A673 (cell line): ENCODE measurements at regions not wholly inside any gene's neighbourhood (a gene's known extent, or its start where the extent isn't known, plus 50 kb on each side); places are given as distances from the start of the nearest gene placed in this dataset.

ENCODE experiments used
- BruUV-seq: library from RNA; stranded (reverse); fragments of 400-500 nt; replicated peaks from 2 replicates; lab custom pipeline; 2021; lab: Mats Ljungman, UMichigan
- CTCF ChIA-PET: fragments of 300-600 bp; sonication (Branson Sonifier 250); formaldehyde crosslinking; loops from one replicate; lab custom pipeline; 2022; ENCODE audit warnings: antibody characterized with exemption; lab: Charles Lee
- POLR2A ChIA-PET: fragments of 300-600 bp; sonication (Branson Sonifier 250); formaldehyde crosslinking; loops from one replicate; lab custom pipeline; 2022; ENCODE audit warnings: antibody characterized with exemption; ENCODE audit not compliant: low non-redundant PET; lab: Charles Lee
- DNase-seq: peaks from one replicate; pipeline ENCODE4 v3.0.0-alpha.2; 2015; ENCODE audit warnings: low spot score
- H3K27ac ChIP-seq: fragments of 200-600 bp; sonication (generic); 2 replicates; pipeline ENCODE4 v1.5.1; 2016; ENCODE audit warnings: mixed run types, low read depth, mild to moderate bottlenecking, mixed read lengths, antibody characterized with exemption, low read length; ENCODE audit not compliant: poor library complexity, severe bottlenecking
- H3K27me3 ChIP-seq: fragments of 200-600 bp; sonication (generic); replicated peaks from 2 replicates; pipeline ENCODE4 v1.6.1; 2017; ENCODE audit warnings: mixed run types, low read depth, mild to moderate bottlenecking, mixed read lengths, antibody characterized with exemption, low read length; ENCODE audit not compliant: insufficient read depth, poor library complexity
- H3K36me3 ChIP-seq: fragments of 200-600 bp; sonication (generic); 2 replicates; pipeline ENCODE4 v1.6.1; 2016; ENCODE audit warnings: mixed run types, mild to moderate bottlenecking, mixed read lengths, antibody characterized with exemption, low read length; ENCODE audit not compliant: insufficient read depth, poor library complexity, severe bottlenecking
- H3K4me1 ChIP-seq: fragments of 200-600 bp; sonication (generic); 2 replicates; pipeline ENCODE4 v1.6.1; 2017; ENCODE audit warnings: mixed run types, mild to moderate bottlenecking, mixed read lengths, antibody characterized with exemption, low read length; ENCODE audit not compliant: insufficient read depth, poor library complexity, severe bottlenecking
- H3K4me3 ChIP-seq: fragments of 200-600 bp; sonication (generic); 2 replicates; pipeline ENCODE4 v1.5.1; 2016; ENCODE audit warnings: low read depth, mixed run types, mild to moderate bottlenecking, mixed read lengths, low read length; ENCODE audit not compliant: poor library complexity, severe bottlenecking
- H3K9me3 ChIP-seq: fragments of 200-600 bp; sonication (generic); 2 replicates; pipeline ENCODE4 v1.6.1; 2016; ENCODE audit warnings: mixed run types, low read depth, mild to moderate bottlenecking, mixed read lengths, antibody characterized with exemption, low read length; ENCODE audit not compliant: poor library complexity, severe bottlenecking
- CTCF ChIP-seq: fragments of 300-800, 200-600 bp; sonication (generic); conservative IDR thresholded peaks from 2 replicates; pipeline ENCODE4 v1.5.1; 2017; ENCODE audit warnings: low read depth, mild to moderate bottlenecking, antibody characterized with exemption, low read length, moderate library complexity, mixed read lengths
- EZH2 ChIP-seq: fragments of 200-600 bp; sonication (generic); IDR thresholded peaks from 2 replicates; pipeline ENCODE4 v1.6.1; 2017; ENCODE audit warnings: borderline replicate concordance, low read depth, mild to moderate bottlenecking, mixed read lengths, antibody characterized with exemption, low read length; ENCODE audit not compliant: poor library complexity, severe bottlenecking
- intact Hi-C: fragments of 100-400 bp; cut with micrococcal nuclease; formaldehyde crosslinking; loops from one replicate; pipeline ENCODE4 v1.10.0; 2022; ENCODE audit not compliant: unreplicated experiment

- DNase-seq = no peak
- H3K9me3 ChIP-seq = no peaks in the 10 kb centered on the region
- H3K27me3 ChIP-seq = no peaks in the 10 kb centered on the region
- H3K27ac ChIP-seq = no peak overlapping the region
- ChIA-PET POLR2A (no interaction called here), CTCF (interaction anchor here (0.6 kb wide), 1 partner anchor 30 kb away, joined by 4 read pairs; no protein-coding TSS in a partner anchor)
- no peaks in the 10 kb centered on the region for H3K4me1 ChIP-seq
- intact Hi-C loops = no loop called here
- no peak overlapping the region for H3K4me3 ChIP-seq
- BruUV-seq = no TSS peak
- TF ChIP-seq EZH2 (no peak), CTCF (no peak)
- H3K36me3 ChIP-seq = no peaks in the 10 kb centered on the region
Observed at GRCh38 chr2:58932801-58933200, 691.7 kb upstream of the FANCL start.

- no peak for TF ChIP-seq EZH2
- no peak for TF ChIP-seq CTCF
- Histone ChIP-seq H3K9me3 (no peaks in the 10 kb centered on the region), H3K36me3 (no peaks in the 10 kb centered on the region), H3K27ac (no peak overlapping the region), H3K4me1 (no peaks in the 10 kb centered on the region), H3K4me3 (no peak overlapping the region), H3K27me3 (no peaks in the 10 kb centered on the region)
- BruUV-seq = no TSS peak
- CTCF ChIA-PET = no interaction called here
- intact Hi-C loops = no loop called here
- DNase-seq = no peak
- POLR2A ChIA-PET = no interaction called here
Observed at GRCh38 chr2:58930537-58930936, 689.4 kb upstream of the FANCL start.

GRCh38 chr2:58928973-58929372 is 687.8 kb upstream of the FANCL start:
- H3K4me1 ChIP-seq = no peaks in the 10 kb centered on the region
- no peaks in the 10 kb centered on the region for H3K27me3 ChIP-seq
- POLR2A ChIA-PET = no interaction called here
- no peak overlapping the region for H3K27ac ChIP-seq
- no peak for DNase-seq
- H3K36me3 ChIP-seq = no peaks in the 10 kb centered on the region
- no peak overlapping the region for H3K4me3 ChIP-seq
- CTCF ChIA-PET = no interaction called here
- TF ChIP-seq EZH2 (no peak), CTCF (no peak)
- intact Hi-C loops = no loop called here
- no TSS peak for BruUV-seq
- no peaks in the 10 kb centered on the region for H3K9me3 ChIP-seq
